ENCODE measurements at regions not wholly inside any gene's neighbourhood (a gene's known extent, or its start where the extent isn't known, plus 50 kb on each side); places are given as distances from the start of the nearest gene placed in this dataset.
"Not testable (repeated sequence)": the region's sequence is repeated elsewhere in the genome, so short reads cannot be mapped to it uniquely, and the experiment has no call there.

DNA sequence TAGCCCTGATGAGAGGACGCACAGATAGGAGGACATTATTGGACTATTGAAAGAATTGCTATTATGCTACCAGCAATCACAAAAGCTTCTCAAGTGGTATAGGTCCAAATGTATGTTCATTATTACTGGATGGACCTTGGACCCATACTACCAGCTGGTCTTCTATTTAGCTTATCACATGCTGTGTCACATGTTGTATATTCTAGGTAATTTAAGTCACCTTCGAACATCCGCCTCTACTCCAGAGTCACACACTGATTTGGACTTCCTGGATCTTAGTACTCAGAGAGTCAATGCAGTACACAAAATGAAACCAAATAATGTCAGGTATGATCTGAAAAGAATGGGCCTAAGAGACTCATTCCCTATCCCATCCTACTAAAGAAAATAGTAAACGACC, 534.0 kb upstream of the API5 start:
- no peak for ATAC-seq

DNA sequence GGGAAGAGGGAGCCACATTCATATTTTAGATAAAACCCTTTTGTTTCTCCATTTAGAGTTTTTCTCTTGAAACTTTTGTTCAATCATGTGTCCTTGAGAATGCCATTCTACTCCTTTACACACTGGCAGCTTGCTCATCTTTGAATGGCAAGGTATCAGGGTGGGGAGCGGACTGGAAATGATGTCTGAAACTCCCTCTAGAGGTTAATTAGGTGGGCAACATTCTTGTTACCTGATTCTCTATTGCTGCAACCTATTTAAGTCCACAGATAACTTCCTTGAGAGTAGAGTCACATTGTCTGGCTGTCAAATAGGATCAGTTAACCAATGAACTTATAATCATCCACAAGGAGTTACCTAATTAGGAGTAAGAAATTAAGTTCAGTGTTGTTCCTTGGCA, 533.6 kb upstream of the API5 start:
- ATAC-seq: no peak

DNA sequence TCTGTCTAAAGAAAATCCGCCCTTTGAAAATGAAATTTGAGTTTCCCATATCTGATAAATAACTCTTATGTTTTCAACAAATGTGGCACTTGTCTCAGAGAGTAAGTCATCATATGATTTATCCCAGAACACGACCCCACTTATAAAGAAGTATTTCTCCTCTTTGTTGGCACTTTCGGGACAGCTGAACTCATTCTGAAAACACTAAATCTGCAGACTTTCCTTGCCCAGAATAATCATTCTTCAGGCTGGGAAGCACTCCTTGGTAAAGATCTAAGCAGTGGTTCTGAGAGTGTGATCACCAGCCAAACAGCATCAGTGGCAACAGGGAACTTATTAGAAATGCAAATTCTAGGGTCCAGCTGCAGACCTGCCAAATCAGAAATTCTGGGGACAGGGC, 532.2 kb upstream of the API5 start:
- ATAC-seq: no peak

DNA sequence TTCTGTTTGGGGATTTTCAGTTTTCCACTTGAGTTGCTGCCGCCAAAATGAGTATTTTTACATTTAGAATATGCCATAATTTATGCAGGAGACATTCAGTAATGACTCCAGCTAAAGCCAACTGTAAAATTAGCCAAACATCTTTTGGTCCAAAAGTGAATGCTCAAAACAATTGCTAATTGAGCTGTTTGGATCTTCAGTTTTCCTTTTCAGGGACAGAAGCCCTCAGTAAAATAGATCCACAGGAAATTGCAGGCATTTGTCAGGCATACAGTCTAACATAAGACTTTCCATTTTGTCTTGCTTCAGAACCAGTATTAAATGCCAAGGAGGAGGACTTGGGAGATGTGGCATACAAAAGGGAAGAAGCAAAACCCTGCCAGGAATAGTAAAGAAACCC, 524.8 kb upstream of the API5 start:
- no peak for ATAC-seq

DNA sequence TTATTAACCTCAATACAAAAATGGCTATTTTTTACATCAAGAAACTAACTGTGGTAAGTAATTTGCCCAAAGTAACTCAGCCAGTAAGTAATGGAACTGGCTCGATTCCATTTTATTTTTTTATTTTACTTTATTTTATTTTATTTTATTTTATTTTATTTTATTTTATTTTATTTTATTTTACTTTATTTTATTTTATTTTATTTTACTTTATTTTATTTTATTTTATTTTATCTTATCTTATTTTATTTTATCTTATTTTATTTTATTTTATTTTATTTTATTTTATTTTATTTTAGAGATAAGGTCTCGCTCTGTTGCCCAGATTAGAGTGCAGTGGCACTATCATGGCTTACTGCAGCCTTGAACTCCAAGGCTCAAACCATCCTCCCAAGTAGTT, 516.3 kb upstream of the API5 start:
- ATAC-seq: not testable (repeated sequence)

DNA sequence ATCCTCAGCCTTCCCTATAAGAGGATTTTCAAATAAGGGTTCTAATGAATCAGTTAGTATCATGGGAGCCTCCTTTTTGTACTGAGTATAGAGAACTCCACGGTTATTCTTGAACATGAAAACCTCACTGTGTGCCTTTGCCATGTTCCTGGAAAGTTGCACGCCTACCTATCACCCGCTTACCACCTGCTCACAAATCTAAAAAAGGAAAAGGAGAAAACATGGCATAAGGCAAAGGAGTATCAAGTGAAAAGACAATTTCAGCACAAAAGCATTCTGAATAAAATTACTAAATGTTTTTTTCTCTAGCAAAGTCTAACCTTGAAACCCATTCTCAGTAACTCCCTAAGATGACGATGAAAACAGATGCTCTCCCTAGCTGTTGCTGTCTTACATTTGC, 511.8 kb upstream of the API5 start:
- no peak for ATAC-seq

DNA sequence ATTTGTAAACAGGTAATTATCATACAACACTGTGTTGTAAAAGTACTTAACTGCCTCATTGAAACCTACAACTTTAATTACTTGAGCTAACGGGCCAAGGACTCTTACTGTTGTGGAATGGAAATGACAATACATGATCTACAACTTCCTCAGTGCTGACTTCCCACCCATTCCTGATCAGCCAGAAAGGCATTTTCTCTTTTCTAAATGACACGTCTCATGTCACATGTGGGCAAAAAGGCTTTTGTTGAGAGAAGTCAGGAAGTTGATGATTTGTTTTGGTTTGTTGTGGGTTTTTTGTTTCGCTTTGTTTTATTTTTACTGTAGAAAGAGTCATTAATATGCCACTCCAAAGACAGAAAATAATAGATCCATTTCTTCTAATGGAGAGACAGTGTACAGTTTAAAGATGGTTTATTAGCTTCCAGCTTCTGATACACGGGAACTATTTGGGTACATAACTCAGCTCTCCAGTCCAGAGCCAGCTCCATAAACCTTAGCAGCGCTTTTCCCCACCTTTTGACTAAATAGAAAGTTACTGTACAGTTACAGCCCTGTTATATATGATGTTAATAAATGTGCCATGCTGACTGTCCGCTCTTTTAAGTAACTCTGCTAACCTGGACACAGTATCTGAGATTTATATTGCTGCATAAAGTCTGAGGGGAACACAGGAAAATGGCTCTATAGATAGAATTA, 509.4 kb upstream of the API5 start:
- no peak for ATAC-seq

DNA sequence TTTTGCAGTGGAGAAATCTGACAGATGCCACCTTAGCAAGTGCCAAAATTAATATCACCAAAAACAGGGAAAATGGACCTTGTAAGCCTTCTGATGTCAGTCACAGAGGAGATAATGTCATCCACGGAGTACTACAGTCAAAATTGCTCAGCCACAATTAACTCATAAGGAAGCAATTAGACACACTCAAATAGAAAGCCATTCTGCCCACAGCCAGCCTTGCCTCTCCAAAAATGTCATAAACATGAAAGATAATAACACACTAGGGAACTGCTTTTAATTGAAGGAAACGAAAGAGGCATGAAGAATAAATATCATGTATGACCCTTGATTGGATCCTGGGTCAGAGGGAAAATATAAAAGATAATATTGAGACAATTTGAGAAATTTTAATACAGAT, 505.6 kb upstream of the API5 start:
- no peak for ATAC-seq

DNA sequence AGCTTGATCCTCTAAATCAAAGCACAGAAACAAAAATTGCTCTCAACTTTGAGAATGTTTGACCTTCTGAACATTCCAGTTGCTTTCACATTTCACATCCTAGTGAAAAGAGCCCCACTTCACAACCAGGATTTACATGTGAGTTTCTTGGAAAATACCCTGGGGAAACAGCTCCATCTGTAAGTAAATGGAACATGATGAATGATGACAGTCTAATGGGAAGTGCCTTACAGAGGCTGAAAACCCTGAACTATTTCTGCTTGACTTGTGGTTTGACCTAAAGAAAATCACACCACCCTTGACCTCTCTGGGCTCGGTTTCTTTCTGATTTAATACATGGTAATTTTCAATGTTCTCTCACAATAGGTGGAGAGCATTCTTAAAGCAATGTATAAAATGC, 499.4 kb upstream of the API5 start:
- ATAC-seq: no peak

DNA sequence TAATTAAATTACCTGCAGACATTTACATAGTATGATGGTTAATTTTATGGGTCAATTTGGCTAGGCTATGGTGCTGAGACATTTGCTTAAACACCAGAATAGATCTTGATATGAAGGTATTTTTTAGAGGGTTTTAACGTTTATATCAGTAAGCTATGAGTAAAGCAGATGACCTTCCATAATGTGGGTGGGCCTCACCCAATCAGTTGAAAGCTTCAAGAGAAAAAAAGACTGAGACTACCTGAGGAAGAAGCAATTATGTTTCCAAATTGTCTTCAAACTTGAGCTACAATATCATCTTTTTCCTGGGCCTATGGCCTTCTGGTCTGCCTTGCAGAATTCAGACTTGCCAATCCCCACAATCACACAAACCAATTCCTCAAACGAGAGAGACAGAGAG, 498.8 kb upstream of the API5 start:
- ATAC-seq: no peak

DNA sequence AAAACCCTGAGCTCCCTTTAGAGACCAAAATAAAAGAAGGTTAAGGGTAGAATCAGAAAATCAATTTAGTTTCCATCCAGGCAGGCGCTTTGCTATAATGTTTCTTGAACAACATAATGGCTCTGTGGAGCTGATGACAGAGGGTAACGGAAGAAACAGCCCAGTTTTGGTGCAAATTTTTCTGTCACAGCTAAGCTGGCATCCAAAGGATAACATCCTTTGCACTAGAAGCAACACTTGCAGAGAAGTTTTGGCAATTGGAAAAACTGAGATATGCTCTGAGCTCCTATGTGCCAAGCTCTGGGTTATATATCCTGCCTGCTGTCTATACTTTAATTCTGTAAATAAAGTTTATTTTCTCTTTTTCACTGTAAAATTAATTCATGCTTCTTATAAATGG, 495.3 kb upstream of the API5 start:
- ATAC-seq: no peak

DNA sequence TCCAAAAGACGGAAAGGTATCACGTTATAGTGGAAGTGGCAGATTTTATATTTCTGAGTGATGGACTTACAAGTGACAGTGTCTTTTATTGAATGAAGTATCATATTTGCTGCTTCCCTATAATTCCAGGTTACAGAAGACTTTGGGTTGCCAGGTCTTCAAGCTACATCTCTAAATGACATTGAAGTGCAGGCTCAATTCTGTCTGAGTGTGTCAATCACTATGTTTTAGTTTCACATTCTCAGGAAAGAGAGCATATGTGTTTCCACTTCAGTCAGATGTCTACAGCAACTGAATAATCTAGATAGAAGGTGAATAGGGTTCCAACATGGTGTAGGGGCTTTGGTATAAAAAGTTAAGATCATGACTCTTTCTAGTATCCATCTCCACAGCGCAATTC, 492.7 kb upstream of the API5 start:
- ATAC-seq: no peak

DNA sequence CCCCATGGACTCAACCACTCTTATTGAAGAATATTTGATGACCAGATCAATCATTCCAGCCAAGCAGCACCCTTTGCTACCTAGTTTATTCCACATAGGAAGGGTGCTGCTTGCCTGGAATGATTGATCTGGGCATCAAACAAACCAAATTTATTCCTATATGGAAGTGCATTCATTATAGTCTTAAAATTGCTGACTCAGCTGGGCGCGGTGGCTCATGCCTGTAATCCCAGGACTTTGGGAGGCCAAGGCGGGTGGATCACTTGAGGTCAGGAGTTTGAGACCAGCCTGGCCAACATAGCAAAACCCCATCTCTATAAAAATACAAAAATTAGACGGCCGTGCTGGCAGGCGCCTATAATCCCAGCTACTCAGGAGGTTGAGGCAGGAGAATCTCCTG, 489.6 kb upstream of the API5 start:
- ATAC-seq: not testable (repeated sequence)

DNA sequence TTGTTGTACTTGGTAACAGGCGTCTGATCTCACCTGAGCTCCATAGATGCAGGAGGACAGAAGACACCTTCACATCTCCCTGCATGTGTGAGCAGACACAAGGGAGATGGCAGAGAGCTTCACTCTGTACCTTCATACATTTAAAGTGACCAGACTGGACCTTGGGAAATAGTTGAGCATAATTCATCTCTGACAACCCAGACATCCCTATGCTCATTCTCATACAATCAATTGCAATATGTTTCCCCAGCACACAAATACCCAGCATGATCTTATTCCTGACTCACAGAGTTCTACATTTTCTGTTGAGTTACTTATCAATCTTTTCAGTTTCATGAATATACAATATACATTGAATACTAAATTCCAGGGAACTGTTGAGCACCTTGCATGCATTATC, 488.2 kb upstream of the API5 start:
- no peak for ATAC-seq

DNA sequence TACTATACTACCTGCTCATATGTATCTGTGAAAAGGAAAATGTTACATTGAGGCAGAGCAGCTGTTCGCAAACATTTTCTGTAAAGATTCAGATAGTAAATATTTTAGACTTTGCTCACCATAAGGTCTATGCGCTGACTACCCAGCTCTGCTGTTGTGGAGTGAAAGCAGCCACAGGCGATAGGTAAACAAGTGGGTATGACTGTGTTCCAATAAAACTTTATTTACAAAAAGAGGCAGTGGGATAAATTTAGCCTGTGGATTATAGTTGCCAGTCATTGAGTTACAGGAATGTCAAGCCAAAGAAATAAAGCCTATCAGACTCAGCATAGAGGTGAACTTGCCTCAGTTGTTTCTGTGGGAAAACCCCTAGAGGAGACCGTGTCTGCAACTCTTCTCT, 487.7 kb upstream of the API5 start:
- no peak for ATAC-seq

DNA sequence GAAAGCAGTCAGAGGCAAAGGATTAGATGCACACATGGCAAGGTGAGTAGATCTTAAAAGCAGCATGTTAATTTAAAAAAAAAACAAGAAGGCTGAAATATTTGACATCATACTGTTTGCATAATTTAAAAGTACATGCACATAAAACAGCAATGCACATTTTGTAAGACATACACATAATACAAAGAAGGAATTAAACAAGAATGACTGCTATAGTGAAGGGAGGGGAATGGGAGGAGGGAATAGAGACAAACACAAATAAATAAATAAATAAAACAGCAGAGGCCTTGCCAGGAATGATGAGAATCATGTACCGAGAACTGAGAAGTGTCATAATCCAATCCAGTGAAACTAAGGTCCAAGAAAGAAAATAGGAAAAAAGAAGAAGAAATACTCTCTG, 486.2 kb upstream of the API5 start:
- no peak for ATAC-seq

DNA sequence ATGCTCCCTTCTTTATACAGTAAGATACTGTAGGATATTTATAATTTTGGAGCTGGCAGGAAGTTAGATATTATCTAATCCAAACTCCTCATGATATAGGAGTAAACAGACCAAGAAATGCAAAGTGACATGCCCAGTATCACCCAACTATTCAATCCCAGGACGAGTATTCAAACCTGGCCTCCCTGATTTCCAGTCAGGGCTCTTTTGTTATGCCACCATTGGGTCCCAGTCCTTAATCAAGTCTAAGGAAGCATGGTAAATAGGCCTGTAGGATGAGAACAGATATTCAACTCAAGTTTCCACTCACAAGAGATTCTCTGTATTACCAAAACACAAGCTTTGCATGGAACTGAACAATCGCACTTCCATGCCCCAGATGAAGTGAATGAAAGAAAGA, 484.0 kb upstream of the API5 start:
- no peak for ATAC-seq

DNA sequence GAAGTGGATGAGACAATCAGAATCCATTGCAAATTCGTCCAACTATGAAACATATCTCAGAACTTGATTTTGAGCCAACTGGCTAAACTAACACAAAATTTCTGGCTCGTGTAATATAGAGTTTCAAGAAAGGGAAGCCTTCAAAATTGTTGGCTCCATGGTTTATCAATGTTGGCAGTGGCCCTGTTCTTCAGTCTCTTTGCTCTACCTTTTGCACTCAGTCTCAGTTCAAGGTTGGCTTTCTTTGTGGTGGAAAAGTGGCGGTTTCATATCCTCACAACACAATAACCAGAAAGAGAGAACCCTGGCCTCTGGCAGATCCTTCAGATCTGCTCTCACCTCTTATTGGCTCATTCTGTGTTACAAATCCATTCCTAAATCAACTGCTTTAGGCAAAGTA, 473.8 kb upstream of the API5 start:
- no peak for ATAC-seq

DNA sequence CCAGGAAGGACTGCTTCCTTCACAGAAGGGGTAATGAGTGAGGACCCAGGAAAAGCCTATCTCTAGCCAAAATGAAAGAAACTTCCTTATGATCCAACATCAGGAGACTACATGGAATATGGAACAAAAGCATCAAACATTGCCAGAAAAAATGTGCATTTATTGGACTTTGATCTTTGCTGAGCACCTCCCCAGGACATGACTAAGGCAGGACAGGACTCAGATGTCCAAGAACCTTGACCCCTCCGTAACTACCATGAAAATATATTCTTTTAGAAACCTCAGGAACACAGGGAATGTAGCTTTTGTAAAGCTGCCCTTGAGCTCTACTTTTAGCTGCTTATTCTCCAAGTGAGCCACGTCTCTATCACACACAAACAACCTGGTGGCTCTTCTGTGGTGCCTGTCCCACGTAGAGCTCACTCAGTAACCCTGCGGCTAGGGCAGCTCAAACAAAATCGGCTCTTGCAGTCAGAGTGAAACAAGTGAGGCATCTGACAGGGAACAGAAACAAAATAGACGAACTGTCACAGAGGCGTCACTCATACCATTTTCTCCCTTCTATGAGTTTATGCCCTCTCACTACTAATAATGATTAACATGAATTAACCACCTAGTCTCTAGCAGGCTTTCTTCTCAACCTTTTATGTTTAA, 471.5 kb upstream of the API5 start:
- ATAC-seq: no peak

DNA sequence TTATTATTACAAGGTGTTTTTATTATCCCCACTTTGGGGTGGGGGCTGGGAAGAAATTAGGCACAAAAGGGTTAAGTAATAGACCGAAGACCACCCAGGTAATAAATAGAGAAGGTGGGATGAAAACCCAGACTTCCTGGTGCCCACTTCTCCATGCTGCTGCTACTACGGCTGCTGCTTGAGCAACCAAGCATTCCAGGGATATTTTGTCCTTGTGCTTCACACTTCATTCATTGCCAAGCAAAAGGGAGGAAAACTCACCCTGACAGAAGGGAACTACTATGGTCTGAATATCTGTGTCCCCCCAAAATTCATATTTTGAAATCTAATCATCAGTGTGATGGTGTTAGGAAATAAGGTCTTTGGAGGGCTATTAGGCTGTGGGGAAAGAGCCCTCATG, 470.9 kb upstream of the API5 start:
- no peak for ATAC-seq

DNA sequence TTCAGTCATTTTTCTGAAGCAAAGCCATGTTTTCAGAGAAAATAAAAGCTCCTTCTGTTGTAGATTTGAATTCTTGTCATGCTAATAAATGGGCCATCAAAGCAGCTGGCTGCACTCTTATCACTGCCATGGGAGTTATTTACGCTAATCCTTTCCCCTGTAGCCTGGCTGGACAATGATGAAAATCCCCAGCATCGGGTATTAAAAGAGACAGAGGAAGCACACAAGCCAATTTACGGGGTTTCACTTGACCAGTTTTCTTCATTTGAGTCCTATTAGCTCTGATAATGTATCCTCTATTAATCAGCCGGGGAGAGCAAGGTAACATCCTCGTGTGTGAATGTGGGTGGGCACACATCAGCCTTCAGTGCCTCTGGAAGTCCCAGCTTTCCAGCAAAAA, 470.2 kb upstream of the API5 start:
- no peak for ATAC-seq

DNA sequence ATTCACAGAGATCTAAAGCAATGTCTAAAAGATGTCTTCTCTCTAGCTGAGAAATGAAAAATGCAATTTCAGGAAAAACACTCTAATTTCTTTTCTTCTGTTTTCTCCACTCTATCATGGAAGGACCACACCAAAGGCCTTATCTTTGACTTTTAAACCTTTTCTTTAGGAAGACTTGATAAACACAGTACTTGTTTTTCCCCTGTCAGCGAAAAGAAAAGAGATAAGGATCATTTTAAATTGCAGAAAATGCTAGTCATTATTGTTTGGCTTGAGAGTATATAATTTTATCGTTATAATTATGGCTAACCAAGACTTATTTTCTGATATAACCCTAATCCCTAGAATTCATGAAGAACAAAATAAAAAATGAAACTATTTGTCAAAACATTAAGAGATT, 462.4 kb upstream of the API5 start:
- no peak for ATAC-seq

DNA sequence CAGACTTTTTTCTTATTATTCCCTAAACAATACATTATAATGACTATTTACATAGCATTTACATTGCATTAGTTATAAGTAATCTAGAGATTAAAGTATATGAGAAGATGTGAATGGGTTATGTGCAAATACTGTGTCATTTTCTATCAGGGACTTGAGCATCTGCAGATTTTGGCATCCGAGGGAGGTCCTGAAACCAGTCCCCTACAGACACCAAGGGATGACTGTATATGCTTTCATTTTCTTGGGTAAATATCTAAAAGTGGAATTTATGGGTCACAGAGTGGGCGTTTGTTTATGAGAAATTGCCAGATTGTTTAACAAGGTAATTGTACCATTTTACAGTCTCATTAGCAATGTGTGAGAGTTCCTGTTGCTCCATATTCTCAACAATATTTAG, 454.5 kb upstream of the API5 start:
- ATAC-seq: no peak

DNA sequence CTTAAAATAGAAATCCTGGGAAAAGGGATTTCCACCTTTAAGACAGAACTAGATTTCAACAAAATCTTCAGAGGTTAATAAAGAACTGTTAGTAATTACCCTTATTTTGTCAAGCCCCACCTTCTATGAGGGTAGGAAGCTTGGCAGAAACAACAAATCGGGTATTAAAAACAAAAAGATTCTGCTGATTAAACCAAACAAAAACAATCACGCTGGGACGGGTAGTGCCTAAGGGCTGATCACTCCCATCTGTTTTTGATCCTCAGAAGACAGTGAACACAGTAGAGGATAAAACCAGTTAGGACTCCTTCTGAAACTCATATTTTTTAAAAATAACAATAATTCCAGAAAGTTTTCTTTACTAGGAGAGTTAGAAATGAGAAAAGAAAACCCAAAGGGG, 441.3 kb upstream of the API5 start:
- no peak for ATAC-seq

DNA sequence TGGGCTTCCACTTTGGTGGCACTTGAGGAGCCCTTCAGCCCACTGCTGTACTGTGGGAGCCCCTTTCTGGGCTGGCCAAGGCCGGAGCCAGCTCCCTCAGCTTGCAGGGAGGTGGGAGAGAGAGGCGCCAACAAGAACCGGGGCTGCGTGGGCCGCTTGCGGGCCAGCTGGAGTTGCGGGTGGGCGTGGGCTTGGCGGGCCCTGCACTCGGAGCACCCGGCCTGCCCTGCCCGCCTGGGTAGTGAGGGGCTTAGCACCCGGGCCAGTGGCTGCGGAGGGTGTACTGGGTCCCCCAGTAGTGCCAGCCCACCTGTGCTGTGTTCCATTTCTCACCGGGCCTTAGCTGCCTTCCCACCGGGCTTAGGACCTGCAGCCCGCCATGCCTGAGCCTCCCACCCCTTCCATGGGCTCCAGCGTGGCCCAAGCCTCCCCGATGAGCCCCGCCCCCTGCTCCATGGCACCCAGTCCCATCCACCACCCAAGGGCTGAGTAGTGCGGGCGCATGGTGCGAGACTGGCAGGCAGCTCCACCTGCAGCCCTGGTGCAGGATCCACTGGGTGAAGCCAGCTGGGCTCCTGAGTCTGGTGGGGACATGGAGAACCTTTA, 437.9 kb upstream of the API5 start:
- ATAC-seq: not testable (repeated sequence)

All from esophagus mucosa (tissue), 1 donor.